Endothelial cell (in vitro differentiated cells): ENCODE measurements at regions not wholly inside any gene's neighbourhood (a gene's known extent, or its start where the extent isn't known, plus 50 kb on each side); places are given as distances from the start of the nearest gene placed in this dataset.

Experiments
- DNase-seq: peaks from one replicate; pipeline ENCODE4 v3.0.0; 2021; ENCODE audit warnings: low spot score
- H3K27ac Mint-ChIP-seq: one replicate; pipeline ENCODE4 v1.8.0; 2021; ENCODE audit warnings: mixed read lengths, inconsistent platforms; ENCODE audit not compliant: unreplicated experiment
- H3K27me3 Mint-ChIP-seq: one replicate; pipeline ENCODE4 v1.8.0; 2021; ENCODE audit warnings: mild to moderate bottlenecking, moderate library complexity, mixed read lengths, inconsistent platforms; ENCODE audit not compliant: unreplicated experiment
- H3K36me3 Mint-ChIP-seq: one replicate; pipeline ENCODE4 v1.8.0; 2021; ENCODE audit warnings: mild to moderate bottlenecking, low read depth, mixed read lengths, inconsistent platforms; ENCODE audit not compliant: unreplicated experiment
- H3K4me1 Mint-ChIP-seq: one replicate; pipeline ENCODE4 v1.8.0; 2021; ENCODE audit warnings: mild to moderate bottlenecking, mixed read lengths, inconsistent platforms; ENCODE audit not compliant: unreplicated experiment
- H3K4me3 Mint-ChIP-seq: one replicate; pipeline ENCODE4 v1.8.0; 2021; ENCODE audit warnings: mild to moderate bottlenecking, mixed read lengths, inconsistent platforms; ENCODE audit not compliant: unreplicated experiment
- H3K9me3 Mint-ChIP-seq: one replicate; pipeline ENCODE4 v1.8.0; 2021; ENCODE audit warnings: mixed read lengths, inconsistent platforms; ENCODE audit not compliant: unreplicated experiment
- CTCF ChIP-seq: fragments of 200-600 bp; sonication (generic); IDR thresholded peaks from one replicate; pipeline ENCODE4 v1.5.0; 2021; ENCODE audit warnings: antibody characterized with exemption; ENCODE audit not compliant: unreplicated experiment

- Mint-ChIP-seq H3K27ac (no peak overlapping the region), H3K9me3 (no peaks in the 10 kb centered on the region), H3K4me3 (no peak overlapping the region), H3K36me3 (no peaks in the 10 kb centered on the region), H3K27me3 (peaks cover 2% of the 10 kb centered on the region), H3K4me1 (peaks cover 17% of the 10 kb centered on the region)
- DNase-seq, result no peak
- TF ChIP-seq CTCF, result no peak
These were observed 292.7 kb downstream of the BCOR start for GRCh38 chrX:39805022-39805421.

GRCh38 chrX:39805825-39806224 is 291.9 kb downstream of the BCOR start:
- Mint-ChIP-seq H3K27ac (no peak overlapping the region), H3K27me3 (peaks cover 2% of the 10 kb centered on the region), H3K4me1 (peaks cover 17% of the 10 kb centered on the region), H3K4me3 (no peak overlapping the region), H3K9me3 (no peaks in the 10 kb centered on the region), H3K36me3 (no peaks in the 10 kb centered on the region)
- TF ChIP-seq CTCF, result no peak
- DNase-seq, result no peak

- peaks cover 2% of the 10 kb centered on the region for H3K27me3 Mint-ChIP-seq
- H3K36me3 Mint-ChIP-seq, result no peaks in the 10 kb centered on the region
- no peak overlapping the region for H3K4me3 Mint-ChIP-seq
- peaks cover 17% of the 10 kb centered on the region for H3K4me1 Mint-ChIP-seq
- peak overlapping the region; percentile 78 for H3K27ac Mint-ChIP-seq
- TF ChIP-seq CTCF, result no peak
- no peak for DNase-seq
- H3K9me3 Mint-ChIP-seq, result no peaks in the 10 kb centered on the region
These were observed 289.3 kb downstream of the BCOR start for GRCh38 chrX:39808471-39808917.

- H3K27me3 Mint-ChIP-seq, result peaks cover 2% of the 10 kb centered on the region
- no peak for TF ChIP-seq CTCF
- no peaks in the 10 kb centered on the region for H3K9me3 Mint-ChIP-seq
- no peak overlapping the region for H3K4me3 Mint-ChIP-seq
- peak overlapping the region; percentile 5 for H3K27ac Mint-ChIP-seq
- DNase-seq, result no peak
- H3K4me1 Mint-ChIP-seq, result peaks cover 17% of the 10 kb centered on the region
- H3K36me3 Mint-ChIP-seq, result no peaks in the 10 kb centered on the region
These were observed 288.4 kb downstream of the BCOR start for GRCh38 chrX:39809331-39809730.

- no peaks in the 10 kb centered on the region for H3K36me3 Mint-ChIP-seq
- H3K27me3 Mint-ChIP-seq, result peaks cover 2% of the 10 kb centered on the region
- no peak overlapping the region for H3K4me3 Mint-ChIP-seq
- no peak for TF ChIP-seq CTCF
- peaks cover 17% of the 10 kb centered on the region for H3K4me1 Mint-ChIP-seq
- no peak overlapping the region for H3K27ac Mint-ChIP-seq
- H3K9me3 Mint-ChIP-seq, result no peaks in the 10 kb centered on the region
- DNase-seq, result no peak
These were observed 286.9 kb downstream of the BCOR start for GRCh38 chrX:39810901-39811300.
